ENCODE measurements at regions not wholly inside any gene's neighbourhood (a gene's known extent, or its start where the extent isn't known, plus 50 kb on each side); places are given as distances from the start of the nearest gene placed in this dataset.

DNA sequence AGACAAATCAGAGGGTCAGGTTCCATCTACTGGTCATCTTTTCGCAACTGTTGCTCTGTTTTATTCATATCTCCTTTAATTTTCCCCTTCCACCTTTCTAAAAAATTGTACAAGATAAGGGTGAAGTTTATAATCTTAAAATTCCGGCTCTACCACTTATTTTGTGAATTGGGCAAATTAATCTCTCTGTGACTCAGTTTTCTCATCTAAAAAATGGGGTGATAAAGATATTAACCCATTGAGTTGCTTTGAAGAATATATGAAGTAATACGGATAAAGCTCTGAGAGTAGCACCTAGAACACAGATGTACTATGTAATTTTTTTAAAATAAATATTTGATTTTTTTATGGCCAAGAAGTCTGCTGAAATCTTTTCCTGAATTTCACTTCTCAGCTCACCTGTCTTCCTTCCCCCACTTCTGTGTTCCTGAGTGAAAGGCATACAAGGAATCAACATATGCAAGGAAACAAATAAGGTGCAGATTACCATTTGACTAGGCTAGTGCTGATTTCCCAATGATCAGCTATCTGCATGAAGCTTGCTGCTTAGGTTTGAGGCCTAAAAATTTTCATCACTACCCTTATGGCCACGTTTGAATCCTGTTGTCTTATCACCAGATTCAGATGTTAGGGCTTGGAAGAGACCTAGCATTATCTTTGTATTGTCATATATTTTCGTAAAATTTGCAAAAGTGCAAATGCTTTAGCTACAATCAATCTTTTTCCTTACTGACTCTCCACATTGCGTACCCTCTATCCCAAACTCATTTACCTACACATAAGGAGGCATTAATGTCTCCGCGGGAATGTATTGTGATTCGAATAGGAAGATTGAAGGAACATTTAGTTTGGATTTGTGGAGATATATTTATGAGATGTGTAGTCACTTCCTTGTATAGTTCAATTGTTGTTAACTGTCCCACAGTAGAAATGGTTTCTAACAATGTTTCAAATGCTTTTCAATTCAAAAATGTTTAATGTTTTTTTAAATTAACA is 718.3 kb upstream of the PTBP2 start:
- no peaks in the 10 kb centered on the region for H3K36me3 Mint-ChIP-seq (ENCODE audit: low read depth)
- no peaks in the 10 kb centered on the region for H3K27me3 Mint-ChIP-seq
- ChIA-PET CTCF (no interaction called here), POLR2A (no interaction called here)
- ATAC-seq (no peak), DNase-seq (no peak)
- no peak overlapping the region for H3K27ac Mint-ChIP-seq
- H3K9me3 Mint-ChIP-seq (ENCODE audit: low read depth), result peaks cover 2% of the 10 kb centered on the region
- H3K4me1 Mint-ChIP-seq, result no peaks in the 10 kb centered on the region
- H3K4me3 Mint-ChIP-seq, result no peak overlapping the region
- intact Hi-C loops (cut with DNase I, micrococcal nuclease), result no loop called here

DNA sequence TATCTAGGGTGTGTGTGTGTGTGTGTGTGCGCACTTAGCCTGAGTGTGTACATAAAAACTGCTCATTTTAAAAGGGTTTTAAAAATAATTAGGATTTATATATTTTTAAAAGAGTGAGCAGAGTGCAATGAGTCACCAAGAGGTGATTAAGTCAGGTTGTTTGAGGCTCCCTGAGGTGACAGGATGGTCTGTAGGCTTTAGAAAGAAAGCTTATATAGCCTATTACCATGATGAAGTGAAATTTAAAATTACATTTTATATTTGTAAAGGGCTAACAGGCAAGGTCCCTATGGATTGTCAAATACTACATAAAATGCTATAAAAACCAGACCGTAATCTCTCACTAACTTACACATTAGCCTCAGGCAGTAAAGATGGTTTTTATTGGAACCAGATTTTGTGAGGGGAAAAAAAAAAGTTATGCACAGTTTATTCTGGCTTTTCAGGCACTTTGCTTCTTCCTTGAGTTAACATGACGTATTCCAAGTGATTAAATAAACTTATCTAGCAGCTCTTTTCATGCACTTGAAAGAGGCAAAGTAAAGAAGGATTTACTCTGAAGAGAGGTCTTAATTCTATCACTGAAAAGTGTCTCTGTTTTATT is 711.7 kb upstream of the PTBP2 start:
- ChIA-PET POLR2A (no interaction called here), CTCF (no interaction called here)
- no peak overlapping the region for H3K4me3 Mint-ChIP-seq
- intact Hi-C loops (cut with DNase I, micrococcal nuclease), result no loop called here
- no peaks in the 10 kb centered on the region for H3K36me3 Mint-ChIP-seq (ENCODE audit: low read depth)
- H3K27me3 Mint-ChIP-seq, result no peaks in the 10 kb centered on the region
- peaks cover 2% of the 10 kb centered on the region for H3K9me3 Mint-ChIP-seq (ENCODE audit: low read depth)
- ATAC-seq (no peak), DNase-seq (no peak)
- H3K4me1 Mint-ChIP-seq, result no peaks in the 10 kb centered on the region
- no peak overlapping the region for H3K27ac Mint-ChIP-seq

DNA sequence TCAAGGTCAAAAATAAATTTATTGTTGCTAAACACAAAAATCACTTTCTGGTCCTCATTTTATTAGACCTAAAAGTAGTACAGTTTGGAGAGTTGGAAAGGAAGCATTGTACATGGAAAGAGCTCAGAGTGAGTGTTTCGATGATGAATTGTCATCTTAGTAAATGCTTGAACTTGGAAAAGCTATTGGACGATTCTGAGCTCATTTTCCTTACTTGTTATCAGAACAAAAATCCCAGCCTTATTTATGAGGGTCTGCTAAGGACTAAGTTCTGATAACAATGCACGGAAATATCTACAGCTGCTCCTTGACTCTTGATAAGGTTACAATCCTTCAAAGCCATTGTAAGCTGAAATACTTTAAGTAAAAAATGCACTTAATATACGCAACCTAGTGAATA is 710.0 kb upstream of the PTBP2 start:
- DNase-seq (no peak), ATAC-seq (no peak)
- no peaks in the 10 kb centered on the region for H3K27me3 Mint-ChIP-seq
- H3K36me3 Mint-ChIP-seq (ENCODE audit: low read depth), result no peaks in the 10 kb centered on the region
- H3K4me1 Mint-ChIP-seq, result no peaks in the 10 kb centered on the region
- intact Hi-C loops (cut with DNase I, micrococcal nuclease), result no loop called here
- ChIA-PET CTCF (no interaction called here), POLR2A (no interaction called here)
- no peak overlapping the region for H3K27ac Mint-ChIP-seq
- H3K4me3 Mint-ChIP-seq, result no peak overlapping the region
- peaks cover 4% of the 10 kb centered on the region for H3K9me3 Mint-ChIP-seq (ENCODE audit: low read depth)

DNA sequence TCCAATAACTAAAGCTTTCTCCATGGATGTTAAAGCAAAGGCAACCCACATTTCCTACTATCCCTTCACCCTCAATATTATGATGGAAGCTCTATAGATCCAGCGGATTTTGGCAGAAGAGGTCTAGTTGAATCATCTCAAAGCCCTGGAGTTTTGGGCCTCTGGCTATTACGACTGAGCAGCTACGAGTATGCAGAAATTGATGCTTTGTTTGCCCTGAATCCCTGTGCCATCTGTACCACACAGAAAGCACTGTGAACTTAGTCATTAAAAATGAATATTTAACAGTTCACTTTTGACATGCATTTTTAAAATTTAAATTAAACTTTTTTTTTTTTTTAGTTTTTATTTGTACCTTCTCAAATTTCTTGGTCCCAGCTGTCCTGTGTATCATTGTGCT is 705.4 kb upstream of the PTBP2 start:
- no peak for ATAC-seq
- peaks cover 2% of the 10 kb centered on the region for H3K9me3 Mint-ChIP-seq (ENCODE audit: low read depth)
- no peaks in the 10 kb centered on the region for H3K36me3 Mint-ChIP-seq (ENCODE audit: low read depth)
- no peak for DNase-seq
- no peaks in the 10 kb centered on the region for H3K27me3 Mint-ChIP-seq
- no peaks in the 10 kb centered on the region for H3K4me1 Mint-ChIP-seq
- no peak overlapping the region for H3K4me3 Mint-ChIP-seq
- CTCF ChIA-PET, result no interaction called here
- H3K27ac Mint-ChIP-seq, result no peak overlapping the region
- intact Hi-C loops (cut with DNase I, micrococcal nuclease), result no loop called here
- POLR2A ChIA-PET, result no interaction called here

DNA sequence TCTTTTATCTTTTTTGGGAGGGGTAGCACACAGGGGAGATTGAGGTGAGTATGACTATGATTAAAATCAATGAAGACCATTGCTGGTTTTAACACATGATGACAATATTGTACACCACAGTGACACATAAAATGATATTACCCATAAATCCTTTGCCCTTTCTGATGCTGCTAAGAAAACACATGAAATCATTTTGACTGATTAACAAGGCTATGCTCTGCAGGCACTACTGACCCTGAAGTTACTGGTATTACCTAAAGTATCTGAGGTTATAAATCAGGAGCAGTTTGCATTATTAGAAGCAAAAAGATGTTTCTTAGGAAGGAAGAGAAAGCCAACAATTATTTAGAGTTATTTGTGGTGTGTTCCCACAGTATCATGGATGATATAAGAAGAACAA is 701.2 kb upstream of the PTBP2 start:
- Mint-ChIP-seq H3K4me3 (no peak overlapping the region), H3K36me3 (ENCODE audit: low read depth) (no peaks in the 10 kb centered on the region), H3K27ac (no peak overlapping the region), H3K4me1 (no peaks in the 10 kb centered on the region), H3K27me3 (no peaks in the 10 kb centered on the region), H3K9me3 (ENCODE audit: low read depth) (peaks cover under 1% of the 10 kb centered on the region)
- ATAC-seq (no peak), DNase-seq (no peak)
- POLR2A ChIA-PET, result no interaction called here
- CTCF ChIA-PET, result no interaction called here
- intact Hi-C loops (cut with DNase I, micrococcal nuclease), result no loop called here

DNA sequence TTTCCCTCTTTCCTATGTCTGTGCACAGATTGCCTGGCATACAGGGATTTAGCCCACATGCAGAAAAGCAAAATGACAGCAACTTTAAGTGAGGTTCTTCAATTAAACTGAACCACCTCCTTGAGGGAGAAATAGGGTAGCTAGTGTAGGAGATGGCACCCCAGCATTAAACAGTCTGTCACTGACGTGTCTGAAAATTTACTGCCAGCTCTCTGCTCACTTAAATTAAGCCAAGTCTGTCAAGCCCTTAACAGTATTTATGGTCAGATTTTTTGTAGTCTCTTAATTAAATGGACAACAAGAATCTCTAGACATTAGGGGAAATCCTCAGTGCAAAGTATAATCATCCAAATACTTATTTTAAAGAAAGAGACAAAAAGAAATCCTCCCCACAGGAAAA is 696.5 kb upstream of the PTBP2 start:
- ATAC-seq (no peak), DNase-seq (no peak)
- H3K4me1 Mint-ChIP-seq, result no peaks in the 10 kb centered on the region
- H3K27me3 Mint-ChIP-seq, result no peaks in the 10 kb centered on the region
- H3K27ac Mint-ChIP-seq, result no peak overlapping the region
- intact Hi-C loops (cut with DNase I, micrococcal nuclease), result no loop called here
- POLR2A ChIA-PET, result no interaction called here
- H3K9me3 Mint-ChIP-seq (ENCODE audit: low read depth), result peaks cover 4% of the 10 kb centered on the region
- no peaks in the 10 kb centered on the region for H3K36me3 Mint-ChIP-seq (ENCODE audit: low read depth)
- H3K4me3 Mint-ChIP-seq, result no peak overlapping the region
- CTCF ChIA-PET, result no interaction called here

DNA sequence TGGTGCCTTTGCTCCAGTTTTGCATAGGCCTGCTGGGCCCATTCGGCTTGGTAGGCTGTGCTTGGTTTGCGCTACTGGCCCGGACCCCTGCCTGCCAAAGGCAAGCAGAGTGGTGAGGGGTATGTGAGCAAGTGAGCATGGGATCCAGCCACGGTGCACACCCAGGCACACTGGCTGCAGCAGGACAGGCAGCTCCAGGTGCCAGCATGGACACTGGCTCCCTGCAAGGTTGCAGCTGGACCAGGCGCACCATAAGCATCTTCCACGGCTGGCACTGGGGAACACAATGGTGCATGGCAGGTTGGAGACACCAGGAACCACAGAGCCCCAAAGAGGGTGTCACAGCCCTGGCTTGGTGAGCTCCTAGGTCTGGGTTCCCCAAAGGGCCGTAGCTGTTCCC is 693.5 kb upstream of the PTBP2 start:
- CTCF ChIA-PET, result no interaction called here
- H3K9me3 Mint-ChIP-seq (ENCODE audit: low read depth), result peaks cover 4% of the 10 kb centered on the region
- no peaks in the 10 kb centered on the region for H3K4me1 Mint-ChIP-seq
- H3K4me3 Mint-ChIP-seq, result no peak overlapping the region
- H3K36me3 Mint-ChIP-seq (ENCODE audit: low read depth), result no peaks in the 10 kb centered on the region
- no peak for DNase-seq
- H3K27me3 Mint-ChIP-seq, result no peaks in the 10 kb centered on the region
- H3K27ac Mint-ChIP-seq, result no peak overlapping the region
- POLR2A ChIA-PET, result no interaction called here
- ATAC-seq, result no peak
- intact Hi-C loops (cut with DNase I, micrococcal nuclease), result no loop called here

DNA sequence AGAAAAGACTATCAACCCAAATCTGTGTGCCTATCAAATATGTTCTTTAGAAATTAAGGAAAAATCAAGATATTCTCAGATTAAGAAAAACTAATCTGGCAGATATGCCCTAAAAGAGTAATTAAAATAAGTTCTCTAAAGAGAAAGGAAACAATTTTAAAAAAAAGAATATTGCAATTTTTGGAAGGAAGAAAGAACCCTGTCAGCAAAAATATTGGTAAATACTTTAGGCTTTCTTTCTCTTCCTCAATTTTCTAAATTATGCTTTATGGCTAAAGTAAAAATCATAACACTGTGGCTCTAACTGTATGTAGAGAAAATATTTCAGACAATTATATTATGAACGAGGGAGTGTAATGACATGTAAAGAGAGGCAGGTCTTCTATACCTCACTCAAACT is 691.3 kb upstream of the PTBP2 start:
- ATAC-seq, result no peak
- H3K4me3 Mint-ChIP-seq, result no peak overlapping the region
- no peaks in the 10 kb centered on the region for H3K36me3 Mint-ChIP-seq (ENCODE audit: low read depth)
- no peaks in the 10 kb centered on the region for H3K27me3 Mint-ChIP-seq
- no peaks in the 10 kb centered on the region for H3K4me1 Mint-ChIP-seq
- no peak for DNase-seq
- H3K27ac Mint-ChIP-seq, result no peak overlapping the region
- CTCF ChIA-PET, result no interaction called here
- intact Hi-C loops (cut with DNase I, micrococcal nuclease), result no loop called here
- H3K9me3 Mint-ChIP-seq (ENCODE audit: low read depth), result peaks cover 4% of the 10 kb centered on the region
- POLR2A ChIA-PET, result no interaction called here

DNA sequence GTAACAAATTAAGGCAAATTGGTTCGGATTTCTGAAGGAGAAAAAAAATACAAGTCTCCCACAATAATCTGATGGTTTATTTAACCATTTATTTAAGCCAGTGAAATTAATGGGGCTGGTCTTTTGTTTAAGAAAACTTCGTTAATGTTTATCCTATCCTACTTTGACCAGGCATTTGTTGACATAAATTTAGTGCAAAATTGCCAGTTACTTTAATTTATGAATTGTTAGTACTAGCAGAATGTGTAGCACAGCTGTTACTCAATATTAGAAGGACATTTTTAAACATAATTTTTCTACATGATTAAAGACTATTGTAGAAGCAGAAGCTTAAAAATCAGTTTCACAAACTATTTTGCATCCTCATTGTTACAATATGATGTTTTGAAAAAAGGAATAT is 687.6 kb upstream of the PTBP2 start:
- H3K4me1 Mint-ChIP-seq, result no peaks in the 10 kb centered on the region
- H3K4me3 Mint-ChIP-seq, result no peak overlapping the region
- DNase-seq (no peak), ATAC-seq (no peak)
- no peaks in the 10 kb centered on the region for H3K36me3 Mint-ChIP-seq (ENCODE audit: low read depth)
- POLR2A ChIA-PET, result no interaction called here
- intact Hi-C loops (cut with DNase I, micrococcal nuclease), result no loop called here
- peaks cover 2% of the 10 kb centered on the region for H3K9me3 Mint-ChIP-seq (ENCODE audit: low read depth)
- H3K27ac Mint-ChIP-seq, result no peak overlapping the region
- CTCF ChIA-PET, result no interaction called here
- H3K27me3 Mint-ChIP-seq, result no peaks in the 10 kb centered on the region

DNA sequence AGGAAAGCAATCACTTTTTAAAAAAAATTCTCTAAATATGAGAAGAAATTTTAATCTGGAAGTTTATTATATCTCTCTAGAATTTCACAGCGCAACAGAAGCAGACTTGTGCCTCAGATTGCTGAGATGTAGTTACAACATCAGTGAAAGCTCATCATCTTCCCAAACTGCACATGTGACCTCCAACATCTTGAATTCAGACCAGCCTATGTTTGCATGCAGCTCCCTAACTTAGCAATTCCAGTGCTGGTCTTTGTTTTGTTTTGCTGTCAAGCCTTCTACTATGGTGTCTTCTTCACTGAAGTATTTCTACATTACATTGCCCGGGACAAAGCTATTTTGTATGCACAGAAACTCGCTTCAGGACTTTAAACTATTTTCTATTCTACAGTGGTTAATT is 684.8 kb upstream of the PTBP2 start:
- intact Hi-C loops (cut with DNase I, micrococcal nuclease), result no loop called here
- H3K36me3 Mint-ChIP-seq (ENCODE audit: low read depth), result no peaks in the 10 kb centered on the region
- DNase-seq, result no peak
- no peaks in the 10 kb centered on the region for H3K4me1 Mint-ChIP-seq
- no peak for ATAC-seq
- ChIA-PET POLR2A (no interaction called here), CTCF (no interaction called here)
- H3K9me3 Mint-ChIP-seq (ENCODE audit: low read depth), result no peaks in the 10 kb centered on the region
- no peak overlapping the region for H3K27ac Mint-ChIP-seq
- no peaks in the 10 kb centered on the region for H3K27me3 Mint-ChIP-seq
- H3K4me3 Mint-ChIP-seq, result no peak overlapping the region

DNA sequence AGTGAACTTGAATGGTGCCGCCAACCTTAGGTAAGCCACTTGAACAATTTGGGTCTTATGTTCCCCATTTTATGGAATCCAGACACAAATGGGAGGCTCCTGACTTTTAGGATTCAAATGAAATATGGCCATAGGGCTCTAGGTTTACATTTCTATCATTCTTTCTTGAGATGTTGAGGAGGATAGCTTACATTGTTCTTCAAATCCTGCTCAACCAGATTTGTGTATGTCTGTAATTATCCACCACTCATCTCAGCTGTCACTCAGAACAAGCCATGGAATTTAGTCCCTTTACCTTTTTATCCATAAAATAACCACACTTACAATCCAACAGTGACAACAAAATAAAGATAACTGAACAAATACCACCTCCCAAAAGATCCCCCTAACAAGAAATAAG is 682.9 kb upstream of the PTBP2 start:
- no peak for DNase-seq
- H3K27me3 Mint-ChIP-seq, result no peaks in the 10 kb centered on the region
- H3K9me3 Mint-ChIP-seq (ENCODE audit: low read depth), result no peaks in the 10 kb centered on the region
- H3K36me3 Mint-ChIP-seq (ENCODE audit: low read depth), result no peaks in the 10 kb centered on the region
- ChIA-PET CTCF (no interaction called here), POLR2A (no interaction called here)
- ATAC-seq, result no peak
- no peak overlapping the region for H3K4me3 Mint-ChIP-seq
- intact Hi-C loops (cut with DNase I, micrococcal nuclease), result no loop called here
- no peak overlapping the region for H3K27ac Mint-ChIP-seq
- H3K4me1 Mint-ChIP-seq, result no peaks in the 10 kb centered on the region

DNA sequence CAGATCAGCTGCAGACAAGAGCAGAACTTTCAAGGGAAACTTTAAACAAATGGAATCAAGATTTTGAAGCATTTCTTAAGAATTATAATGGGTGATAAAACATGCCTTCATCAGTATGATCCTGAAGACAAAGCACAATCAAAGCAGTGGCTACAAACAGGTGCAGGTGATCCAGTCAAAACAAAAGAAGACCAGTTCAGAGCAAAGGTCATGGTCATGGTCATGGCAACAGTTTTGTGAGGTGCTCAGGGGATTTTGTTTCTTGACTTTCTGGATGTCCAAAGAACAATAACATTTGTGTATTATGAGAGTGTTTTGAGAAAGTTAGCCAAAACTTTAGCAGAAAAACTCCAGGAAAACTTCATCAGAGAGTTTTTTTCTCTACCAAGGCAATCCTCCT is 681.7 kb upstream of the PTBP2 start:
- intact Hi-C loops (cut with DNase I, micrococcal nuclease), result no loop called here
- Mint-ChIP-seq H3K4me1 (no peaks in the 10 kb centered on the region), H3K9me3 (ENCODE audit: low read depth) (peaks cover under 1% of the 10 kb centered on the region), H3K27ac (no peak overlapping the region), H3K4me3 (no peak overlapping the region), H3K27me3 (no peaks in the 10 kb centered on the region), H3K36me3 (ENCODE audit: low read depth) (no peaks in the 10 kb centered on the region)
- ATAC-seq (no peak), DNase-seq (no peak)
- CTCF ChIA-PET, result no interaction called here
- POLR2A ChIA-PET, result no interaction called here

All from activated CD4-positive, alpha-beta T cell treated with anti-CD3 and anti-CD28 coated beads for 36 hours (primary cell).